ENCODE measurements at regions not wholly inside any gene's neighbourhood (a gene's known extent, or its start where the extent isn't known, plus 50 kb on each side); places are given as distances from the start of the nearest gene placed in this dataset.

DNA sequence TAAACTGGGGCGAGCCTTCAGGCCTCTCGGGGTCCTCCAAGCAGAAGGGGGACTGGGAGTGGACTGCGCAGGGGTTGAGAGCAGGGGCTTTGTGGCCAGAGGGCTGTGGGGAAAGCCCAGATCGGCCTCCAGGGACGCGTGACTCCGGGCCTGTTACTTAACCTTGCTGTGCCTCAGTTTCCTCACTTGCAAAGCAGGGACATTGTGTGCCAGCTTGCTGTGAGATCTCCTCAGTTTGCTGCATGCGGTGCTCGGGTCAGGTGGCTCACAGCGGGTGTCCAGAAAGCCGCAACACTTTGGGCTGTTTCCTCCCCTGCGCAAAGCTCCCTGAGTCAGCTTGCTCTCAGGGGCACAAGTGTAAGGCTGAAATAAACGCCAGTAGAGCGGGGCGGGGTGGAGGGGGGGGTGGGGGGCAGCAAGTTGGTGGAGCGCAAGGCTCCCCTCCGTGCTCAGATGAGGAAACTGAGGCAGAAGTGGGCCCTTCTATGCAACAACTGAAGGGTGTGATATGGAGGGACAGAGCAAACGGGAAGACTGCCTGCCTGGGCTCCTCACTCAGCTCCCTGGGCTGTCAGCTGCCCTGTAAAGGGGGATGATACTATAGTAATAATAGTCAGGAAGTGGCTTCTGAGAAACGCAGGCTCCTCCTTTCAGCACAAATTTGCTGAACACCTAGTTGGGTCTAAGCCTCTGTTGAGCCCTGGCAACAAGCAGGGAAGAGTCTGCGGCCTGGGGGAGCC is 101.0 kb downstream of the HMX1 start:
- TF ChIP-seq, protein P1, sequence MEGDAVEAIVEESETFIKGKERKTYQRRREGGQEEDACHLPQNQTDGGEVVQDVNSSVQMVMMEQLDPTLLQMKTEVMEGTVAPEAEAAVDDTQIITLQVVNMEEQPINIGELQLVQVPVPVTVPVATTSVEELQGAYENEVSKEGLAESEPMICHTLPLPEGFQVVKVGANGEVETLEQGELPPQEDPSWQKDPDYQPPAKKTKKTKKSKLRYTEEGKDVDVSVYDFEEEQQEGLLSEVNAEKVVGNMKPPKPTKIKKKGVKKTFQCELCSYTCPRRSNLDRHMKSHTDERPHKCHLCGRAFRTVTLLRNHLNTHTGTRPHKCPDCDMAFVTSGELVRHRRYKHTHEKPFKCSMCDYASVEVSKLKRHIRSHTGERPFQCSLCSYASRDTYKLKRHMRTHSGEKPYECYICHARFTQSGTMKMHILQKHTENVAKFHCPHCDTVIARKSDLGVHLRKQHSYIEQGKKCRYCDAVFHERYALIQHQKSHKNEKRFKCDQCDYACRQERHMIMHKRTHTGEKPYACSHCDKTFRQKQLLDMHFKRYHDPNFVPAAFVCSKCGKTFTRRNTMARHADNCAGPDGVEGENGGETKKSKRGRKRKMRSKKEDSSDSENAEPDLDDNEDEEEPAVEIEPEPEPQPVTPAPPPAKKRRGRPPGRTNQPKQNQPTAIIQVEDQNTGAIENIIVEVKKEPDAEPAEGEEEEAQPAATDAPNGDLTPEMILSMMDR (IDR thresholded peaks at IDR 0.05; ENCODE audit: borderline replicate concordance, insufficient read depth, low read depth, low read length) = no peak
- no peak overlapping the region for H3K4me3 ChIP-seq (ENCODE audit: low read depth, low read length)

DNA sequence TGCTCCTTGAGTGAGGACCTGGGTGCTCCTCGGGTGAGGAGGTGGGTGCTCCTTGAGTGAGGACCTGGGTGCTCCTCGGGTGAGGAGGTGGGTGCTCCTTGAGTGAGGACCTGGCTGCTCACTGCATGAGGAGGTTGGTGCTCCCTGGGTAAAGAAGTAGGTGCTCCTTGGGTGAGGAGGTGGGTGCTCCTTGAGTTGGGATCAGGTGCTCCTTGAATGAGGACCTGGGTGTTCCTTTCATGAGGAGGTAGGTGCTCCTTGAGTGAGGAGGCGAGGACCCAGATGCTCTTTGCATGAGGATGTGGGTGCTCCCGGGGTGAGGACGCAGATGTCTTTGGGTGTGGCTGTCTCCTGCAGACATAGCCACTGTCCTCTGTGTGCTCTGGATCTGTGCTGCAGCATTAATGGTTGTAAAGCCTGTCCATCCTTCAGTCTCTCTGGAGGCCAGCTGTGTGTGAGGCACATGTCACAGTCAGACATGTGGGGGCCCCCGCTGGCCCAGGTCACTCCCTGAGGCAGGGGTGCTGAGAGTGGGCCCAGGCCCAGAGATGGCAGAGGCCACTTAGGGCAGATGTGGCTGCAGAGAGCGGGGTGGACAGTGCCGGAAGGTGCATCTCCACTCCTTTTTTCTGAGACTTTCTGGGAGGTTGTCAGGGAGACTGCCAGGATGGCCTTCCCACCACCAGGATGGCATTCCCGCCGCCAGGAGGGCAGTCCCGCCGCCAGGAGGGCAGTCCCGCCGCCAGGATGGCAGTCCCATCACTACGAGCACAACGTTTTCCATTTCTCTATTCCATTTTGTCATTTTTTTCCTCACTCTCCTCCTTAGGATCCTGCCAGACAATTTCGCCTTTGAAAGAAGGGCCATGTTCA is 101.8 kb downstream of the HMX1 start:
- no peak overlapping the region for H3K4me3 ChIP-seq (ENCODE audit: low read depth, low read length)
- TF ChIP-seq, protein P1 (IDR thresholded peaks at IDR 0.05; ENCODE audit: borderline replicate concordance, insufficient read depth, low read depth, low read length) = no peak

DNA sequence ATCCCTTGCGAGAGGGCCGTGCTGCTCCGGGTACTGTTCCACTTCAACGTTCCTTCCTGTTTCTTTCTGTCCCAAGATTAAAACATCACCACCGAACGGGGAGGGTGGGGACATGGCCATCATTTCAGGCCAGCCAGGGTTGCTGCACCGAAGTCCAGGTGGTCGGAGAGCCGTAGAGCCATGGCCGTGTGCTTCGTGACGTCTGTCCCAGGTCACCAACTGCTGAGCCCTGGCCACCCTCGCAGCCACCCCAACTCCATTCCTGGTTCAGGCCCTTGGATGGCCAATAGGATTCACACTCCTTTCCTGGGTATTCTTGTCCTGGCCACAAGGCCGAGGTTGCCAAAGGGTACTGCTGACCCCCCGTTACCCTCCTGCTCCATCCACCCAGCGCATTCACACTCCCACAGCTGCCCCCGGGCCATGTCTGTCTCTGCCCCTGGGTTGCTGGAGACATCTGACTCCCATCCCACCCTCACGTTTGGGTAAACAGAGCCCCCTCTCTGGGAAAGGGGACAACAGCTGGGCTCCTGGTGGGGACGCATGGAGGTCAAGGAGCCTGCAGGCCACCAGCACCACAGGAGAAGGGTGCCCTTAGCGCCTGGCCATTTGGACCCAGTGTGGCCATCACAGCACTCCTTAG is 103.2 kb downstream of the HMX1 start:
- no peak overlapping the region for H3K4me3 ChIP-seq (ENCODE audit: low read depth, low read length)

DNA sequence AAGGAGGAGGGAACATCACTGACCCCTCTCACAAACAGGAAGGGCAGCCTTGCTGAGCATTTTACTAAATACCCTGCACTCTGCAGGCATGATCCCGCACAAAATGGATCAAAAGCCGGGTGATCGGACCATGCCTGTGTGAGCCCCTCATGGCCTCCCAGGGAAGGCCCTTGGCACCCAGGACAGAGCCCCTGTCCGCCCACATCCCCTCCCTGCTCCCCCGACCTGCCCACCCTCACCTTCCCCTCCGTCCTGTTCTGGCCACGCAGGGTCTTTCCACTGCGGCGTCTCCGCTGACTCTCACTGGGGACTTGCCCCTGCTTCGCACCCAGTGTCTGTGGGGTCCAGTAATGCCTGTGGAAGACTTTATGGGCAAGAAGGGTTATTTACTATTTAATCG is 105.0 kb downstream of the HMX1 start:
- H3K4me3 ChIP-seq (ENCODE audit: low read depth, low read length) = no peak overlapping the region
- TF ChIP-seq, protein P1 (IDR thresholded peaks at IDR 0.05; ENCODE audit: borderline replicate concordance, insufficient read depth, low read depth, low read length) = no peak

More for the DNA sequence above, 103.2 kb downstream of the HMX1 start:
- TF ChIP-seq, protein P1 (IDR thresholded peaks at IDR 0.05; ENCODE audit: borderline replicate concordance, insufficient read depth, low read depth, low read length) = no peak

DNA sequence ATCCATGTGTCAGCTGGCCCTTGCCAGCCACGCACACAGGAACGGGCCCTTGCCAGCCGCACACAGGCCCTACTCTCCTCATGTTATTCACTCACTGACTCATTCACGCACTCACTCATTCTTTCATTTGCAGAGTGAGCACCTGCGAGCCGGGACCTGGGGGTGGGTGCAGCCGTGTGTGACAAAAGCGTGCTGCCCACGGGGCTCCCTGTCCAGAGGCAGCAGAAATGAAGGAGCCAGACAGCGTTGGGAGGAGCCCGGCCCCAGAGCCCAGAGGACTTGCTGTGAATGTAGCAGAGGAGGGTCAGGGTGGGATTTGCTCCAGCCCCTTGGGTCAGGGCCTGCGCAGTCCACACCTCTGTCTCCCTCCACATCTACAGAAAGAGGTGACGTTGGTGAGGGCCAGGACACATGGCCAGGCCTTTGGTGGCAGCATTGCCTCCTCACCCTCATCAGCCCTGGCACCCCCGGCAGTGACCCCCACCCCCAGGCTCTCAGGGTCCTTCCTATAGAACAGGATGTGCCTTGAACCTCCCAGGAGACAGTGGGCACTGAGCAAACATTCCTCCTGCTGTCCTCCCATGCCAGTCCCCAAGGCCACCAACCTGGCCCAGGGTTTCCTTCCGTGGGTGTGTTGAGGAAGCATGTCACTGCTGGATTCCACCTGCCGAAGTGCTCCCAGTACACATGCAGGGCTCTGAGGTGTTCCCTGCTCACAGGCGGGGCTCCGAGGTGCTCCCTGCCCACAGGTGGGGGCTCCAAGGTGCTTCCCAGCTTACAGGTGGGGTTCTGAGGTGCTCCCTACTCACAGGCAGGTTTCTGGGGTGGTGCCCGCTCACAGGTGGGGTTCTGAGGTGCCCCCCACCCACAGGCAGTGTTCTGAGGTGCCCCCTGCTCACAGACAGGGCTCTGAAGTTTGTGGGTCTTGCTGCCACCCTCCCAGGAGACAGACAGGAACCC is 105.7 kb downstream of the HMX1 start:
- TF ChIP-seq, protein P1 (IDR thresholded peaks at IDR 0.05; ENCODE audit: borderline replicate concordance, insufficient read depth, low read depth, low read length) = no peak
- no peak overlapping the region for H3K4me3 ChIP-seq (ENCODE audit: low read depth, low read length)

DNA sequence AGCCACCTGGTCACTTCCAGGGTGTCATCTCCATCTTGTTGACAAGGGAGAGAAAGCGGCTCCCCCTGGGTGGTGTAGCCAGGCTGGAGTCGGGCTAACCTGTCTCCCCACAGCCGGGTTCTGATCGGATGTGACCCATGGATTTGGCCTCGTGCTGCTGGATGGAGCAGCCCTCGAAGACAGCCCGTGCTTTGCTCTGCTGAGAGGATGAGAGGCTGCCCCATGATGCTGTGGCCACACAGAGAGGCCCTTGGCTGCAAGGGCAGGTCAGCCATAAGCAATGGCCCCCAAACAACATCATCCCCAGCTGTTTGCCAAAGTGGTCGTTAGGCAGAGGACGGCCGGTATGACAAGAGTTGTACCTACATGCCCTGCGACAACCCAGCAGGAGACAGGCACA is 106.6 kb downstream of the HMX1 start:
- no peak overlapping the region for H3K4me3 ChIP-seq (ENCODE audit: low read depth, low read length)
- TF ChIP-seq, protein P1 (IDR thresholded peaks at IDR 0.05; ENCODE audit: borderline replicate concordance, insufficient read depth, low read depth, low read length) = no peak

Data from GM12875 (cell line).